A673 (cell line): ENCODE measurements at regions not wholly inside any gene's neighbourhood (a gene's known extent, or its start where the extent isn't known, plus 50 kb on each side); places are given as distances from the start of the nearest gene placed in this dataset.
"Not testable (repeated sequence)": the region's sequence is repeated elsewhere in the genome, so short reads cannot be mapped to it uniquely, and the experiment has no call there.

Experiments
- BruUV-seq: library from RNA; stranded (reverse); fragments of 400-500 nt; replicated peaks from 2 replicates; lab custom pipeline; 2021; lab: Mats Ljungman, UMichigan
- CTCF ChIA-PET: fragments of 300-600 bp; sonication (Branson Sonifier 250); formaldehyde crosslinking; loops from one replicate; lab custom pipeline; 2022; ENCODE audit warnings: antibody characterized with exemption; lab: Charles Lee
- POLR2A ChIA-PET: fragments of 300-600 bp; sonication (Branson Sonifier 250); formaldehyde crosslinking; loops from one replicate; lab custom pipeline; 2022; ENCODE audit warnings: antibody characterized with exemption; ENCODE audit not compliant: low non-redundant PET; lab: Charles Lee
- DNase-seq: peaks from one replicate; pipeline ENCODE4 v3.0.0-alpha.2; 2015; ENCODE audit warnings: low spot score
- H3K27ac ChIP-seq: fragments of 200-600 bp; sonication (generic); 2 replicates; pipeline ENCODE4 v1.5.1; 2016; ENCODE audit warnings: mixed run types, low read depth, mild to moderate bottlenecking, mixed read lengths, antibody characterized with exemption, low read length; ENCODE audit not compliant: poor library complexity, severe bottlenecking
- H3K27me3 ChIP-seq: fragments of 200-600 bp; sonication (generic); replicated peaks from 2 replicates; pipeline ENCODE4 v1.6.1; 2017; ENCODE audit warnings: mixed run types, low read depth, mild to moderate bottlenecking, mixed read lengths, antibody characterized with exemption, low read length; ENCODE audit not compliant: insufficient read depth, poor library complexity
- H3K36me3 ChIP-seq: fragments of 200-600 bp; sonication (generic); 2 replicates; pipeline ENCODE4 v1.6.1; 2016; ENCODE audit warnings: mixed run types, mild to moderate bottlenecking, mixed read lengths, antibody characterized with exemption, low read length; ENCODE audit not compliant: insufficient read depth, poor library complexity, severe bottlenecking
- H3K4me1 ChIP-seq: fragments of 200-600 bp; sonication (generic); 2 replicates; pipeline ENCODE4 v1.6.1; 2017; ENCODE audit warnings: mixed run types, mild to moderate bottlenecking, mixed read lengths, antibody characterized with exemption, low read length; ENCODE audit not compliant: insufficient read depth, poor library complexity, severe bottlenecking
- H3K4me3 ChIP-seq: fragments of 200-600 bp; sonication (generic); 2 replicates; pipeline ENCODE4 v1.5.1; 2016; ENCODE audit warnings: low read depth, mixed run types, mild to moderate bottlenecking, mixed read lengths, low read length; ENCODE audit not compliant: poor library complexity, severe bottlenecking
- H3K9me3 ChIP-seq: fragments of 200-600 bp; sonication (generic); 2 replicates; pipeline ENCODE4 v1.6.1; 2016; ENCODE audit warnings: mixed run types, low read depth, mild to moderate bottlenecking, mixed read lengths, antibody characterized with exemption, low read length; ENCODE audit not compliant: poor library complexity, severe bottlenecking
- CTCF ChIP-seq: fragments of 300-800, 200-600 bp; sonication (generic); conservative IDR thresholded peaks from 2 replicates; pipeline ENCODE4 v1.5.1; 2017; ENCODE audit warnings: low read depth, mild to moderate bottlenecking, antibody characterized with exemption, low read length, moderate library complexity, mixed read lengths
- EZH2 ChIP-seq: fragments of 200-600 bp; sonication (generic); IDR thresholded peaks from 2 replicates; pipeline ENCODE4 v1.6.1; 2017; ENCODE audit warnings: borderline replicate concordance, low read depth, mild to moderate bottlenecking, mixed read lengths, antibody characterized with exemption, low read length; ENCODE audit not compliant: poor library complexity, severe bottlenecking
- intact Hi-C: fragments of 100-400 bp; cut with micrococcal nuclease; formaldehyde crosslinking; loops from one replicate; pipeline ENCODE4 v1.10.0; 2022; ENCODE audit not compliant: unreplicated experiment

DNA sequence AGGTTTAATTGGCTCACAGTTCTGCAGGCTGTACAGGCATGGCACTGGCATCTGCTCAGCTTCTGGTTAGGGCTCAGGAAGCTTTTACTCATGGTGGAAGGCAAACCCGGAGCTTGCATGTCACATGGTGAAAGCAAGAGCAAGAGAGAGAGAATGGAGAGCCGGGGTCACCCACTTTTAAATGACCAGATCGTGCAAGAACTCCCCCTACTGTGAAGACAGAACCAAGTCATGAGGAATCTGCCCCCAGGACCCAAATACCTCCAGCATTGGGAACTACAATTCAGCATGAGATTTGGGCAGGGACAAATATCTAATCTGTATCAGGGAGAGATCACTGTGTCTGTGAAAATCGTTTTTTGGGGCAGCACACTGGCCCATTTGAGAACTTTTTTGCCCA is 110.0 kb upstream of the MYO3A start:
- ChIA-PET POLR2A (no interaction called here), CTCF (no interaction called here)
- Histone ChIP-seq H3K27me3 (no peaks in the 10 kb centered on the region), H3K36me3 (no peaks in the 10 kb centered on the region), H3K4me1 (peaks cover 21% of the 10 kb centered on the region), H3K9me3 (no peaks in the 10 kb centered on the region), H3K27ac (no peak overlapping the region), H3K4me3 (no peak overlapping the region)
- intact Hi-C loops: no loop called here
- no TSS peak for BruUV-seq
- DNase-seq: no peak
- TF ChIP-seq EZH2 (no peak), CTCF (no peak)

DNA sequence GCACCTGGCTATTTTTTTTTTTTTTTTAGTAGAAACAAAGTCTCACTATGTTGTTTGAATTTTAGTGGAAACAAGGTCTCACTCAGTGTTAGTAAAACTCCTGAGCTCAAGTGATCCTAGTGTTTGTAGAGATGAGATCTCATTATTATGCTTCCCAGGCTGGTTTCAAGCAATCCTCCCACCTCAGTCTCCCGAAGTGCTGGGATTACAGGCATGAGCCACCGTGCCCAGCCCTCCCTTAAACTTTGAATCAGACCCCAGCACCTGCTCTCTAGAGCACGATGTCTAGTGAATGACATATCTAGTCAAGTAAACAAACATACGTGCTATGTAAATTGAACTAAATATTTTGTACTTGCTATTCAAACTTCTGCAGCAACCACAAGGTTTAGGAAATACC is 105.6 kb upstream of the MYO3A start:
- CTCF ChIA-PET: no interaction called here
- BruUV-seq: no TSS peak
- intact Hi-C loops: no loop called here
- H3K36me3 ChIP-seq: no peaks in the 10 kb centered on the region
- peaks cover 8% of the 10 kb centered on the region for H3K4me1 ChIP-seq
- no peaks in the 10 kb centered on the region for H3K9me3 ChIP-seq
- POLR2A ChIA-PET: no interaction called here
- TF ChIP-seq EZH2: no peak
- no peak overlapping the region for H3K27ac ChIP-seq
- no peaks in the 10 kb centered on the region for H3K27me3 ChIP-seq
- DNase-seq: no peak
- no peak overlapping the region for H3K4me3 ChIP-seq

DNA sequence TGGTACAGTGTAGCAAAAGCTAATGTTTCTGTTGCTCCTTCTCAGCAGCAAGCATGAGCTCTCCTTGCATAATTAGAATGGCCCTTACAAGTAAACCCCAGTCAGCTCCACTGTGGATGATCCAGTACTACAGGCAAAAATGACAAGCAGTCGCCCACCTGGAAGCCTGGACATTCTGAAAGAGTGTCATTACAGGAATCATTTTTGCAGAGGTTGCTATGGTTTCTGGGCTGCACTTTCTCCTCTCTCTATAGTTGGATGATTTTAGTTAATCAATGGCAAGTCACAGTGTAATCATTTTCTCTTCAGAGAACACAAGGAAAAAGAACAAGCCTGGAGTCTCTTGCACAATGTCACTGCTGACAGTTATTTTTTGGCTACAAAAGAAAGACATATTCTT is 102.9 kb upstream of the MYO3A start:
- H3K27me3 ChIP-seq: no peaks in the 10 kb centered on the region
- ChIA-PET POLR2A (no interaction called here), CTCF (no interaction called here)
- no peak overlapping the region for H3K27ac ChIP-seq
- H3K36me3 ChIP-seq: no peaks in the 10 kb centered on the region
- intact Hi-C loops: no loop called here
- H3K4me1 ChIP-seq: peaks cover 8% of the 10 kb centered on the region
- H3K9me3 ChIP-seq: no peaks in the 10 kb centered on the region
- H3K4me3 ChIP-seq: no peak overlapping the region
- TF ChIP-seq CTCF: no peak
- TF ChIP-seq EZH2: no peak
- DNase-seq: no peak
- BruUV-seq: no TSS peak

GRCh38 chr10:25839683-25840082 is 94.3 kb upstream of the MYO3A start:
- DNase-seq: no peak
- Histone ChIP-seq H3K27me3 (no peaks in the 10 kb centered on the region), H3K36me3 (no peaks in the 10 kb centered on the region), H3K27ac (no peak overlapping the region), H3K4me1 (peaks cover 4% of the 10 kb centered on the region), H3K9me3 (no peaks in the 10 kb centered on the region), H3K4me3 (no peak overlapping the region)
- ChIA-PET CTCF (no interaction called here), POLR2A (no interaction called here)
- TF ChIP-seq EZH2 (no peak), CTCF (no peak)
- intact Hi-C loops: no loop called here
- BruUV-seq: no TSS peak

DNA sequence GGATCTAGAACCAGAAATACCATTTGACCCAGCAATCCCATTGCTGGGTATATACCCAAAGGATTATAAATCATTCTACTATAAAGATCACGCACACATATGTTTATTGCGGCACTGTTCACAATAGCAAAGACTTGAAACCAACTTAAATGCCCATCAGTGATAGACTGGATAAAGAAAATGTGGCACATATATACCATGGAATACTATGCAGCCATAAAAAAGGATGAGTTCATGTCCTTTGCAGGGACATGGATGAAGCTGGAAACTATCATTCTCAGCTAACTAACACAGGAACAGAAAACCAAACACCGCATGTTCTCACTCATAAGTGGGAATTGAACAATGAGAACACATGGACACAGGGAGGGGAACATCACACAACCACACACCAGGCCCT is 93.2 kb upstream of the MYO3A start:
- BruUV-seq, CTCF ChIA-PET, H3K4me1 ChIP-seq, H3K27ac ChIP-seq, intact Hi-C loops, H3K36me3 ChIP-seq, POLR2A ChIA-PET, H3K4me3 ChIP-seq, H3K9me3 ChIP-seq, DNase-seq, H3K27me3 ChIP-seq: not testable (repeated sequence)
